Ascending aorta (tissue), 2 donors: ENCODE measurements at regions not wholly inside any gene's neighbourhood (a gene's known extent, or its start where the extent isn't known, plus 50 kb on each side); places are given as distances from the start of the nearest gene placed in this dataset.

Experiments
- DNase-seq, 2 donors: peaks; one replicate each; pipeline ENCODE4 v3.0.0-alpha.2; 2019; ENCODE audit warnings: low spot score in 2 of 2
- H3K27ac ChIP-seq, 2 donors: fragments of 200-600 bp; sonication (generic); one replicate each; pipeline ENCODE4 v1.5.1; 2016 to 2017; ENCODE audit warnings: mild to moderate bottlenecking in 1 of 2
- H3K27me3 ChIP-seq: fragments of 200-600 bp; sonication (generic); one replicate; pipeline ENCODE4 v1.5.1; 2017
- H3K36me3 ChIP-seq, 2 donors: fragments of 200-600 bp; sonication (generic); one replicate each; pipeline ENCODE4 v1.5.1; 2016
- H3K4me1 ChIP-seq, 2 donors: fragments of 200-600 bp; sonication (generic); one replicate each; pipeline ENCODE4 v1.5.1; 2016 to 2017; ENCODE audit warnings: mild to moderate bottlenecking in 1 of 2
- H3K4me3 ChIP-seq, 2 donors: fragments of 200-600 bp; sonication (generic); one replicate each; pipeline ENCODE4 v1.5.1; 2016 to 2017; ENCODE audit warnings: mild to moderate bottlenecking in 1 of 2
- H3K9me3 ChIP-seq, 2 donors: fragments of 200-600 bp; sonication (generic); one replicate each; pipeline ENCODE4 v1.5.1; 2016
- intact Hi-C: fragments of 100-400 bp; cut with DNase I; formaldehyde crosslinking; loops from one replicate; pipeline ENCODE4 v1.15.1; 2023
- TF ChIP-seq, protein P1 (sequence below), 3 experiments: fragments of 200-600 bp in 2 of 3; fragments of 450-650 bp in 1 of 3; sonication (generic) in 2 of 3; IDR thresholded peaks; one replicate each; pipeline ENCODE4 v1.5.1; 2016 to 2019; ENCODE audit warnings: antibody characterized with exemption in 3 of 3, mild to moderate bottlenecking in 1 of 3, moderate library complexity in 1 of 3

DNA sequence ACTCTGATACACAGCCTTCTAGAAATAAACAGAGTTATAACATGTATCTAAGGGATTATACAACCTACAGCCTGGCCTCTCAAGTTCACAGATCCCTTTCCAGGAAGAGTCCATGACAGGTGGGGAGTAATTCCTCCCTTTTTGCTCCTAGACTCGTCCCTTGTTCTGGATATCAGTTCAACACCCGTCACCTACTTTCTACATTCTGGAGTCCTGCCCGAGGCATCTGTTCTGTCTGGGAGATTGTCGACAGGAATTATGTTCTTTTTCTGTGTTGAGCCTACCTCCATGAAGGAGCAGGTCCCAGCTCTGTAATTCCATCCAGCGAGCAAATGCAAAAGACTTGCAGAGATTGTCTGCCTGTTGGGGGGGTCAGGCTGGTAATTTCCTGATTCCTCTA is 224.6 kb upstream of the NTM start:
- Histone ChIP-seq H3K27me3 (no peaks in the 10 kb centered on the region), H3K4me3 (no peak overlapping the region), H3K4me1 (no peaks in the 10 kb centered on the region), H3K27ac (no peak overlapping the region), H3K36me3 (no peaks in the 10 kb centered on the region), H3K9me3 (no peaks in the 10 kb centered on the region)
- TF ChIP-seq, protein P1, sequence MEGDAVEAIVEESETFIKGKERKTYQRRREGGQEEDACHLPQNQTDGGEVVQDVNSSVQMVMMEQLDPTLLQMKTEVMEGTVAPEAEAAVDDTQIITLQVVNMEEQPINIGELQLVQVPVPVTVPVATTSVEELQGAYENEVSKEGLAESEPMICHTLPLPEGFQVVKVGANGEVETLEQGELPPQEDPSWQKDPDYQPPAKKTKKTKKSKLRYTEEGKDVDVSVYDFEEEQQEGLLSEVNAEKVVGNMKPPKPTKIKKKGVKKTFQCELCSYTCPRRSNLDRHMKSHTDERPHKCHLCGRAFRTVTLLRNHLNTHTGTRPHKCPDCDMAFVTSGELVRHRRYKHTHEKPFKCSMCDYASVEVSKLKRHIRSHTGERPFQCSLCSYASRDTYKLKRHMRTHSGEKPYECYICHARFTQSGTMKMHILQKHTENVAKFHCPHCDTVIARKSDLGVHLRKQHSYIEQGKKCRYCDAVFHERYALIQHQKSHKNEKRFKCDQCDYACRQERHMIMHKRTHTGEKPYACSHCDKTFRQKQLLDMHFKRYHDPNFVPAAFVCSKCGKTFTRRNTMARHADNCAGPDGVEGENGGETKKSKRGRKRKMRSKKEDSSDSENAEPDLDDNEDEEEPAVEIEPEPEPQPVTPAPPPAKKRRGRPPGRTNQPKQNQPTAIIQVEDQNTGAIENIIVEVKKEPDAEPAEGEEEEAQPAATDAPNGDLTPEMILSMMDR (IDR thresholded peaks at IDR 0.05), result no peak
- no peak for DNase-seq
- intact Hi-C loops, result no loop called here

- DNase-seq, result no peak
- TF ChIP-seq, protein P1 (IDR thresholded peaks at IDR 0.05), result no peak
- no peaks in the 10 kb centered on the region for H3K4me1 ChIP-seq
- intact Hi-C loops, result no loop called here
- no peaks in the 10 kb centered on the region for H3K27me3 ChIP-seq
- H3K36me3 ChIP-seq, result no peaks in the 10 kb centered on the region
- no peak overlapping the region for H3K27ac ChIP-seq
- no peaks in the 10 kb centered on the region for H3K9me3 ChIP-seq
- H3K4me3 ChIP-seq, result no peak overlapping the region
These were observed 223.5 kb upstream of the NTM start for GRCh38 chr11:131146827-131147490.

DNA sequence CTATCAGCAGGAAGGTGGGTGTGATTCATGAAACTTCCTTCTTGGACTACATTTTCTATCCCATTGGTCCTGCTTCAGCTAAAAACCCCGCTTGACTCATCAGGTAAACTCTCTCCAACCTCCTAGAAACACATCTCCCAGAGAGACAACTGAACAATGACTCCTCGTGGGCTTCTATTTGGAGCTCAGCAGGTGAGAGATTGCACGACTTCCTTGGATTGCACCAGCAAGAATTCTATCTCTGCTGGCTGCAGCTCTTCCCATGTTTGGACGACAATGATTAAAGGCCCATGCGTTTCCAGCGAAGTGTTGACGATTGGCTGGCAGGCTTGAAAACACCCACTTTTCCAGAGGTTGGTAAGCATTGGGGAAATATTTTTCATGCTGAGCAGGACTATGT is 216.1 kb upstream of the NTM start:
- intact Hi-C loops, result no loop called here
- Histone ChIP-seq H3K4me1 (no peaks in the 10 kb centered on the region), H3K27me3 (no peaks in the 10 kb centered on the region), H3K36me3 (no peaks in the 10 kb centered on the region), H3K27ac (no peak overlapping the region), H3K9me3 (no peaks in the 10 kb centered on the region), H3K4me3 (no peak overlapping the region)
- TF ChIP-seq, protein P1 (IDR thresholded peaks at IDR 0.05), result no peak
- DNase-seq, result no peak

DNA sequence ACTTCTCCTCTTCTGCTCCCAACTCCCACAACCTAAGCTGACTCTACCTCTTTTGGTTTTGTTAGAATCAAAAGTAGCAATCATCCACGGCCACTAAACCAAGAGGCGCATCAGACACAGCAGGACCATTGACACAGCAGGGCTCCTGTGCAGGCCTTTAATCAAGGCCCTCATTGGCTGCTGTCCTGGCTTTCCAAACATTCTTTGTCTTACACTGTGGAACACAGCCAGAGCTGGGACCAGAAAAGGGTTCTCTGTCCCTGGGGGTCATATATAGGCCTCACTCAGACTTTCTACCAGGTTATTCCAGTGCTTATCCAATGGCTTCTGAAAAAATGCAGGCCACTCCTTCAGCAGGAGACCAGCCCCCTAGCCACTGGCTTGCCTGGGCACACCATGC is 212.7 kb upstream of the NTM start:
- no peaks in the 10 kb centered on the region for H3K27me3 ChIP-seq
- no peak overlapping the region for H3K4me3 ChIP-seq
- no peak for DNase-seq
- H3K36me3 ChIP-seq, result no peaks in the 10 kb centered on the region
- H3K4me1 ChIP-seq, result no peaks in the 10 kb centered on the region
- H3K27ac ChIP-seq, result no peak overlapping the region
- intact Hi-C loops, result no loop called here
- H3K9me3 ChIP-seq, result no peaks in the 10 kb centered on the region
- TF ChIP-seq, protein P1 (IDR thresholded peaks at IDR 0.05), result no peak

DNA sequence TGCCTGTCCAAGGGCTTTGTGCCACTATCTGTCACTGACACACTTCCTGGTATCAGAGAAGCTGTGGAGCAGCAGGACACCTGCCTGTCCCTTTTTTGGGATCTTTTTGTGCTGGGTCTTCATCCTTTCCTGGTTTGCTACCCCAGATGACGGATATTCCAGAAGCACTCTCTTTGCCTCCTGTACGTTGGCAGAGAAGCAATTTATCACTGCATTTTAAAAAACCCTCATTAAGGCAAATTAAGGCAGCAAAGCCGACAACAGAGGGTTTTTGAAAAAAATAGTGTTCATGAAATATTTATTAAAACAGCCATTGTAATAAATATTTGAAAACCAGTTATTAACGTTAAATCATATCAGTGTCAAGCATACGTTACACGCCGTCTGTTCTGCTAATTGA is 209.6 kb upstream of the NTM start:
- Histone ChIP-seq H3K4me1 (no peaks in the 10 kb centered on the region), H3K4me3 (no peak overlapping the region), H3K36me3 (no peaks in the 10 kb centered on the region), H3K27me3 (no peaks in the 10 kb centered on the region), H3K27ac (no peak overlapping the region), H3K9me3 (no peaks in the 10 kb centered on the region)
- DNase-seq, result no peak
- TF ChIP-seq, protein P1 (IDR thresholded peaks at IDR 0.05), result no peak
- intact Hi-C loops, result no loop called here

DNA sequence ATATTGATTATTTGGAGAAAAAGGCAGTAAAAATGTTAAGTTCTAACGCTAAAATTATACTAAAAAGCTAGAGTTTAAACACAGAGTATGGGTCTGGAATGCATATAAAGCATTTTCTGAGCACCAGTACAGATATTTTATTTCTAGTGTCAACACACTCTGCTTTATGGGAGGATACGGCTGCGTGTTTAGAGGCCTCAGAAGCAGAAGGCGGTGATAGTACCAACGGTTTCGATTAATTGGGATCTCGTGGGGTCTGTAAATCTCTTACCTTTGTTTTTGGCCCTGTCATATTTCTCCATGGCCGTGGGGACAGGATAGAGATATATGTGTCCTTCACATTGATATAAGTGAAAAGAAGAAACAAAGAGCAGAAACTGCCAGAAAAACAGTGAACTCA is 206.8 kb upstream of the NTM start:
- Histone ChIP-seq H3K4me1 (no peaks in the 10 kb centered on the region), H3K27ac (no peak overlapping the region), H3K36me3 (no peaks in the 10 kb centered on the region), H3K27me3 (no peaks in the 10 kb centered on the region), H3K9me3 (no peaks in the 10 kb centered on the region), H3K4me3 (no peak overlapping the region)
- intact Hi-C loops, result no loop called here
- TF ChIP-seq, protein P1 (IDR thresholded peaks at IDR 0.05), result no peak
- DNase-seq, result no peak
